Panc1 (cell line): ENCODE measurements at regions not wholly inside any gene's neighbourhood (a gene's known extent, or its start where the extent isn't known, plus 50 kb on each side); places are given as distances from the start of the nearest gene placed in this dataset.

Experiments
- SIN3A ChIP-seq: IDR thresholded peaks from 2 replicates; pipeline ENCODE4 v1.6.1; 2012; ENCODE audit warnings: low read depth, mild to moderate bottlenecking, low read length, moderate library complexity, borderline replicate concordance; ENCODE audit not compliant: insufficient read depth
- TF ChIP-seq, protein P1 (sequence below): fragments of 450-650 bp; IDR thresholded peaks from 2 replicates; pipeline ENCODE4 v1.5.1; 2017; ENCODE audit warnings: mild to moderate bottlenecking
- TF ChIP-seq, protein P2 (sequence below), 2 experiments: IDR thresholded peaks; 2 replicates each; pipeline ENCODE4 v1.6.1; 2011 to 2012; ENCODE audit warnings: low read depth in 2 of 2, control low read depth in 1 of 2, low read length in 1 of 2, mild to moderate bottlenecking in 1 of 2, moderate library complexity in 1 of 2; ENCODE audit not compliant: insufficient read depth in 1 of 2

DNA sequence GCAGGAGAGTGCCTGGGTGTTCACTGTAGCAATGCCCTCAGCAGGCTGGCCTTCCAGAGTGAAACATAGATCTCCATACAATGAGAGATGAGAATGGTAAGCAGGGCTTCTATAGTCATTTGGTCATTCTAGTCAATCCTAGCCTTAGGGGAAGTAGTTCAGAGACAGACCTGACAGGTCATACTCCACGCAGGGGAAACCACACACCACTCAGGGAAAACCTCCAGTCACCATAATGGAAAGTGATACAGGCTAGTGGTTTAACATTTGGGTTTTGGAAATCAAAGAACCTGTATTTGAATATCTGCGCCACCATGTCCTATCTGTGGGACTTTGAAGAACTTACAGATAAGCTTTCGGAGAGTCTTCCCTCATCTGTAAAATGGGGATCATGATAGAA, 425.7 kb upstream of the PPP2R3A start:
- TF ChIP-seq SIN3A = no peak
- TF ChIP-seq, protein P1, sequence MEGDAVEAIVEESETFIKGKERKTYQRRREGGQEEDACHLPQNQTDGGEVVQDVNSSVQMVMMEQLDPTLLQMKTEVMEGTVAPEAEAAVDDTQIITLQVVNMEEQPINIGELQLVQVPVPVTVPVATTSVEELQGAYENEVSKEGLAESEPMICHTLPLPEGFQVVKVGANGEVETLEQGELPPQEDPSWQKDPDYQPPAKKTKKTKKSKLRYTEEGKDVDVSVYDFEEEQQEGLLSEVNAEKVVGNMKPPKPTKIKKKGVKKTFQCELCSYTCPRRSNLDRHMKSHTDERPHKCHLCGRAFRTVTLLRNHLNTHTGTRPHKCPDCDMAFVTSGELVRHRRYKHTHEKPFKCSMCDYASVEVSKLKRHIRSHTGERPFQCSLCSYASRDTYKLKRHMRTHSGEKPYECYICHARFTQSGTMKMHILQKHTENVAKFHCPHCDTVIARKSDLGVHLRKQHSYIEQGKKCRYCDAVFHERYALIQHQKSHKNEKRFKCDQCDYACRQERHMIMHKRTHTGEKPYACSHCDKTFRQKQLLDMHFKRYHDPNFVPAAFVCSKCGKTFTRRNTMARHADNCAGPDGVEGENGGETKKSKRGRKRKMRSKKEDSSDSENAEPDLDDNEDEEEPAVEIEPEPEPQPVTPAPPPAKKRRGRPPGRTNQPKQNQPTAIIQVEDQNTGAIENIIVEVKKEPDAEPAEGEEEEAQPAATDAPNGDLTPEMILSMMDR = no peak
- TF ChIP-seq, protein P2, sequence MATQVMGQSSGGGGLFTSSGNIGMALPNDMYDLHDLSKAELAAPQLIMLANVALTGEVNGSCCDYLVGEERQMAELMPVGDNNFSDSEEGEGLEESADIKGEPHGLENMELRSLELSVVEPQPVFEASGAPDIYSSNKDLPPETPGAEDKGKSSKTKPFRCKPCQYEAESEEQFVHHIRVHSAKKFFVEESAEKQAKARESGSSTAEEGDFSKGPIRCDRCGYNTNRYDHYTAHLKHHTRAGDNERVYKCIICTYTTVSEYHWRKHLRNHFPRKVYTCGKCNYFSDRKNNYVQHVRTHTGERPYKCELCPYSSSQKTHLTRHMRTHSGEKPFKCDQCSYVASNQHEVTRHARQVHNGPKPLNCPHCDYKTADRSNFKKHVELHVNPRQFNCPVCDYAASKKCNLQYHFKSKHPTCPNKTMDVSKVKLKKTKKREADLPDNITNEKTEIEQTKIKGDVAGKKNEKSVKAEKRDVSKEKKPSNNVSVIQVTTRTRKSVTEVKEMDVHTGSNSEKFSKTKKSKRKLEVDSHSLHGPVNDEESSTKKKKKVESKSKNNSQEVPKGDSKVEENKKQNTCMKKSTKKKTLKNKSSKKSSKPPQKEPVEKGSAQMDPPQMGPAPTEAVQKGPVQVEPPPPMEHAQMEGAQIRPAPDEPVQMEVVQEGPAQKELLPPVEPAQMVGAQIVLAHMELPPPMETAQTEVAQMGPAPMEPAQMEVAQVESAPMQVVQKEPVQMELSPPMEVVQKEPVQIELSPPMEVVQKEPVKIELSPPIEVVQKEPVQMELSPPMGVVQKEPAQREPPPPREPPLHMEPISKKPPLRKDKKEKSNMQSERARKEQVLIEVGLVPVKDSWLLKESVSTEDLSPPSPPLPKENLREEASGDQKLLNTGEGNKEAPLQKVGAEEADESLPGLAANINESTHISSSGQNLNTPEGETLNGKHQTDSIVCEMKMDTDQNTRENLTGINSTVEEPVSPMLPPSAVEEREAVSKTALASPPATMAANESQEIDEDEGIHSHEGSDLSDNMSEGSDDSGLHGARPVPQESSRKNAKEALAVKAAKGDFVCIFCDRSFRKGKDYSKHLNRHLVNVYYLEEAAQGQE (IDR thresholded peaks at IDR 0.05; ENCODE audit: insufficient read depth in 1 of 2, low read depth in 2 of 2, low read length in 1 of 2) = no peak
